ENCODE measurements at regions not wholly inside any gene's neighbourhood (a gene's known extent, or its start where the extent isn't known, plus 50 kb on each side); places are given as distances from the start of the nearest gene placed in this dataset.

DNA sequence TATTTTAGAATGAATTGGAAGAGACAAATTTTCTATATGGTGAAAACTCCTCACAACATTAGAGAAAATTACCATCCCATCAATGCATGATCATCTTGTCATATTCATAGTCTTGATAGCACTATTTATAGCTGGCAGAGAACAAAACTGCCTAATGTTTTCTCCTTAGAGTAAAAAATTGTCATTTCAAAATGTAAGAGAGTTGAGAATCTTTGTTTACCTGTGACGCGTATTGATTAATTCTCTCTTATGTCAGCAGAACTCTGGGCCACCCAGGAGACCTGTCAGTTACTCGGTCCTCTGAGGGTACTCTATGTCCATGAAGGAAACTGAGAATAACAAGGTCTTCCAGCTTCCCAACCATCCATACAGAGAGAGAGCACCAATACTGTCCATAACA is 381.4 kb upstream of the ZP4 start:
- no peak for DNase-seq (ENCODE audit: low read depth)

GRCh38 chr1:238265866-238266265 is 375.1 kb upstream of the ZP4 start:
- no peak for DNase-seq (ENCODE audit: low read depth)

DNA sequence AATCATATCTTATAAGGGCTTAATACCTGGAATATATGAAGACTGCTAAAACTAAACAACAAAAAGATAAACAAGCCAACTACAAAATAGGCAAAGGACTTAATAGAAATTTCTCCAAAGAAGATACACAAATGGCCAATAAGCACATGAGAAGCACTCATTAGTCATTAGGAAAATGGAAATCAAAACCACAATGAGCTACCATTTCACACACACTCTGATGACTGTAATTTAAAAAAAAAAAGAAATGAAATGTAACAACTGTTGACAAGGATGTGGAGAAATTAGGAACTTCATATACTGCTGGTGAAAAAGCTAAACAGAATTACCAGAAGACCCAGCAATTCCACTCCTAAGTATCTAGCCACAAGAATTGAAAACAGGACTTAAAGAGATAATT is 374.2 kb upstream of the ZP4 start:
- DNase-seq (ENCODE audit: low read depth): no peak

DNA sequence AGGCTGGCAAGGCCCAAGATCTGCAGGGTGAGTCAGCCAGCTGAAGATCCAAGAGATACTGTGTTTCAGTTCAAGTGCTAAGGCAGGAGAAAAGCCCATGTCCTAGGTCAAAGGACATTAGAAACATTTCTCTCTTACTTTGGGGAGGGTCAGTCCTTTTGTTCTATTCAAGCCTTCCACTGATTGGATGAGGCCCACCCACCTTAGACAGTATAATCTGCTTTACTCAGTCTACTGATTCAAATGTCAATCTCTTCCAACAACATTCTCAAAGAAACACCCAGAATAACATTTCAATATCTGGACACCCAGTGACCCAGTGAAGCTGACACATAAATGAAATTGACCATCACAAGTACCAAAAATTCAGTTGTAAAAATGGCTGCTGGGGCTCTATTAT is 367.8 kb upstream of the ZP4 start:
- no peak for DNase-seq (ENCODE audit: low read depth)

DNA sequence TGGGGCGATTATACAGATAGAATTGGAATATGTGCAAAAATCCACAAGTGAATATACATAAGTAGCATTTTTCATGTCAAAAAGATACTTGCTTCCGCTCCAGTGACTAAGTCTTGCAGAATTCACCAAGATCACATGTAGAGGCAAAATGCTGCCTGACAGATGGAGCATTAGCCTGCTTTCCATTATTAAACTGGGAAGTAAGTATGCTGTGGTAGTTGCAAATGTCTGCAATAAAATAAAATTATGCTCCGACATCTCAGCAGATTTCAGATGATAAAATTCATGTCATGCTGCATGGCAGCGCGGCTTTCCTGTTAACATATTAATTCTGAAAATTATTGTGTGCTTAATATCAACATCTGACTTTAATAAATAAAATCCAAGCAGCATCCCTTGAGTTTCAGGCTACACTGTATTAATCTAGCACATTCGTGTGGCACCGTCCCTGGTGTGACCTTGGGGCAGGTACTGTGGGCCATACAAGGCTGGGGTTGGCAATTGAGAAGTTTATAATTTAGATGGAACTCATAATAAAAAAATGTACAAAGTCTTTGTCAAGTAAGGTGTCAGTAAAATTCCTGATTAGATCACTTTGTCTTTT is 366.4 kb upstream of the ZP4 start:
- no peak for DNase-seq (ENCODE audit: low read depth)

GRCh38 chr1:238254935-238255334 is 364.2 kb upstream of the ZP4 start:
- no peak for DNase-seq (ENCODE audit: low read depth)

DNA sequence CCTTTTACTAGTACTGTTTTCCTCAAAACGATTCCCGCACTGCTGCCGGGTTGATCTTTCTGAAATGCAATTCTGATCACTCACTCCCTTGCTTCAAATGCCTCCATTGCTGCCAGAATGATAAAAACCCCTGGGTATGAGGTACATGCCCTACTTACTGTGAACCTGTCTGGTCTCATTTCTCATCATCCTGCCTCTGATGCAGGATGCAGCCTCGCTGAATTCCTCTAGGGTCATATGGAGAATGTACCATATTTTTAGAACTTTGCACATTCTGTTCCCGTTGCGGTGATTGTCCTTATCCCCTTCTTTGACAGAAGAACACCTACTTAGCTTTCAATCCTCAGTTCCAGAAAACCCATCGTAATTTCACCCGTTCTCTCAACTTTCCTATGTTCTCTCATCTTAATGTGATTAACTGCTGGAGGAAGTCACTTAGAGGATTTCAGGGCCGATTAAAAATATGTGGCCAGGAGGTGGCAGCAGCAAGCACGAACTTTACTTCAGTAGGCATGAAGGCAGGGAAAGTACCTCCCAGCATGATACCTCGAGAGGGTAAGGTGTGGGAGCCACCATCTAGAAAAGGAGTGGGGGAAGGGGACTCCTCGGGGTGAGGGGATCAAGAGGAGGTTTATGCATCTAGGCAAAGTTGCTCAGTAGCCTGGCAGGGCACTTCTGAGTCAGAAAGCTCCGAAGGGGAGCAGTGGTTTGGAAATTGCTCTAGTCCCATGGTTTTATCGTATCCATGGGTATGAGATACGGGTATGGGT is 361.5 kb upstream of the ZP4 start:
- DNase-seq (ENCODE audit: low read depth): no peak

GRCh38 chr1:238248356-238248755 is 357.6 kb upstream of the ZP4 start:
- no peak for DNase-seq (ENCODE audit: low read depth)

- no peak for DNase-seq (ENCODE audit: low read depth)
Observed at GRCh38 chr1:238242181-238242580, 351.5 kb upstream of the ZP4 start.

GRCh38 chr1:238241607-238242006 is 350.9 kb upstream of the ZP4 start:
- no peak for DNase-seq (ENCODE audit: low read depth)

DNA sequence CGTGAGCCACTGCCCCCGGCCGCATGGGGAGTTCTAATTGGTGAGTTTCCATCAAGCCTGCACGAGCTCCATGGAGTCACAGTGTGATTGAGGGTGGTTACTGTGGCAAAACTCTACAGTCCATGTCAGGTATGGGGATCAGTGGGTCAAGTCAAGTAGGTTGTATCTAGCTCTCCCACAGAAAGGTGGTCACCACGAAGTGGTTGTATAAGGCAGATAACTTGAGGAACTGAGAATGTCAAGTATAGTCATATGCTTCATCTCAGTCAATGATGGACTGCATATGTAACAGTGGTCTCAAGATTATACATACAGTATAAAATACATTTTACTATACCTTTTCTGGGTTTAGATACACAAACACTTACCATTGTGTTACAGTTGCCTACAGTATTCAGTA is 348.6 kb upstream of the ZP4 start:
- no peak for DNase-seq (ENCODE audit: low read depth)

DNA sequence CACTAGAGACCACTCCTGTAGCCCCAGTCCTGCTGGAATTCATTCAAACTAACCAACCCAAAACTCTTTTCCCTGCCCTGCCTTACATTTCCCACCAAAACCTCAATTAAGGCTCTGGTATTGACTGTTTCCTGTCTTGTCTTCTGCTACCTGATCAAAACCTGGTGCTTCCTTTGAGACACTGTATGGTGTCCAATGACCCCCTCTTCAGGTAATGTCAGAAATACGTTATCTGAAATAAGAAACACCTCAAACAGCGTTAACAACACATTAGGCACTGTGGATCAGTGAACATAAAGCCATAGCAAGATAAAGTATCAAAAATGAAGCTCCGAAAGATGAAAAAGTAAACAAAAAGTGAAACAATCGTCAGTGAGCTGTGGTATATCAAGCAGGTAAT is 343.2 kb upstream of the ZP4 start:
- no peak for DNase-seq (ENCODE audit: low read depth)

GRCh38 chr1:238232084-238232710 is 341.5 kb upstream of the ZP4 start:
- DNase-seq (ENCODE audit: low read depth): no peak

GRCh38 chr1:238226810-238227209 is 336.1 kb upstream of the ZP4 start:
- no peak for DNase-seq (ENCODE audit: low read depth)

DNA sequence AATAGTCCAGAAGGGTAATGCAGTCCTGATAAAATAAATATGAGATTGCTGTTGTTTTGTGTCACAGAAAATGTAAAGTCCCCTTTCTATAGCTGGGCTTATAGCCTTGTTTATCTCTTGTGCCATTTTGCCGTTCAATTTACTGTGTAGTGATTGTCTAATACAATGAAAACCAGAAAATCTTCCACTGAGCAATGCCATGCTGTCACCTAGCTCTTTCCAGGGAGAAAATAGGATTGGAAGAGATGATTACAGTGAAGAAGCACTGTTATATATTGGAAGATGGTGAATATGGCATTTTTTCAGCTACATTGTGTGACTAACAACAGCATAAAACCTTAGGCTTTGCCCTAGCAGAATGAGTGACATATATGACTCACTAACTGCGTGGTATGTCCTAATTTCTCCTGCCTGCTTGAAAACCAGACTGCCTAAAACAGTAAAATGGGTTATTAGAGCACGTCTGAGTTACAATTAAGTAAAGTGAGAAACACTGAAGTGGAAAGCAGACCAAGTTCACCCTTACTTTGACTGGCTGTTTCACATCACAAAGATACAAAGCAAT is 332.4 kb upstream of the ZP4 start:
- DNase-seq (ENCODE audit: low read depth): no peak

DNA sequence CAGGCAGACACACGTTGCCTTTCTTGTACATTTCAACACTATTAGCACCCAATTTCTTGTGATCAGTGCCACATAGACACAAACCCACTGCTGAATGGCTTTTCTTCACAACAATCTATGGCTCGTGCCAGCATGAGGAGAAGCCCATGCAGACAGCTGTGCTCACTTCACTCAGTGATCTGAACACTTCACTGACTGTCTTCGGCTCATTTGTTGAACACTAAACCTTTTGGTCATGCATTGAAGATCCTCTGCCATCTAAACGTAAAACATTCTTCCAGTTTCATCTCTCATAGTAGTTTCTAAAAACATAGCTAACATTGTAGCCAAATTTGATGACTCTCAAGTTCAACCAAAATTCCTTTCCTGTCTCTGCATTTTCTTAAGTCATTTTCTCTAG is 331.0 kb upstream of the ZP4 start:
- no peak for DNase-seq (ENCODE audit: low read depth)

DNA sequence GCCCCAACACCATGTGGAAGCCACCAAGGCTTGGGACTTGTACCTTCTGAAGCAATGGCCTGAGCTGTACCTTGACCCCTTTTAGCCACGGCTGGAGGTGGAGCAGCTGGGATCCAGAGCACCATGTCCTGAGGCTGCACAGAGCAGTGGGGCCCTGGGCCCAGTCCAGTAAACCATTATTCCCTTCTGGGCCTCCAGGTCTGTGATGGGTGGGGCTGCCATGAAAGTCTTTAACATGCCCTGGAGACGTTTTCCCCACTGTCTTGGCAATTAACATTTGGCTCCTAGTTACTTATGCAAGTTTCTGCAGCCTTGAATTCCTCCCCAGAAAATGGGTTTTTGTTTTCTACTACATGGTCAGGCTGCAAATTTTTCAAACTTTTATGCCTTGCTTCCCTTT is 323.7 kb upstream of the ZP4 start:
- DNase-seq (ENCODE audit: low read depth): no peak

DNA sequence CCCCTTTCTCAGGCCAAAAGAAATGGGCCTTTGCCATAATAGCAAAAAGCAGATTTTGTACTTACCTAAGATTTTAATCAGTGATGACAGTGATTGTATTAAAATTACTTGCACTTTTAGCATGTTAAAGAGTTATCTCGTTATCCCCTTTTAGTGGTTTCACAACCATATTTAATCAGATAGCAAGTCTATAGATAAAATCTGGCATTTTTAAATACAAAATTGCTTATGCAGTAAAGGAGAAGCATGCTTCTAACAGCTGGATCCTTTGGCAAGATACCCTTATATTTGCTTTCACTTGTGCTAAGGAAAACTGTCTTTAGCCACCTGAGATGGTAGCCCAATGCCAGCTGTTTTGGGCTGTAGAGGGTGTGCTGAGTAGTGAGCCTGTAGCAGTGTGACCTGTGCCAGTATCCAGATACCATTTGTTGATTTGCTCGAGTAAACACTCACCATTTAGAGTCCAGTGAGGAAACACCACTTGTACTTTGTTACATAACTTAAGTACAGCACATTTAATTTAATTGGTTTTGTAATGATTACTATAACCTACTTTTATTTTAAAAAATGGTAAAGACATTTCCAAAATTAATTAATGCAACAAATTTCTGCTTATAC is 314.4 kb upstream of the ZP4 start:
- DNase-seq (ENCODE audit: low read depth): no peak

GRCh38 chr1:238201992-238202391 is 311.3 kb upstream of the ZP4 start:
- DNase-seq (ENCODE audit: low read depth): no peak

GRCh38 chr1:238199325-238199724 is 308.6 kb upstream of the ZP4 start:
- DNase-seq (ENCODE audit: low read depth): no peak

DNA sequence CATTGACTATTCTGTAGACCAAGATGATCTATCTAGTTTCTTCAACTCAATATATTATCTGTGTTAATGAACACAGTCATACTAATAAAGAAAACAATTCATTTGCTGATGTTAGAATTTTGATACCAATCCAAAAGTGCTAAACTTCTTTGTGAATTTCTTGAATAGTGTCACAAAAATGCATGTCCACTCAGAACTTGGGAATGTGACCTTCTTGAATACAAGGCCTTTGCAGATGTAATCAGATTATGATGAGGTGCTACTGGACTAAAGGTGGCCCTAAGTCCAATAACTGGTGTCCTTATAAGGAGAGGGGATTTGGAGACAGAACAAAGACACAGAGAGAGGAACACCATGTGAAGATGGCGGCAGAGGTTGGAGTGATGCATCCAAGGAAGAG is 305.8 kb upstream of the ZP4 start:
- no peak for DNase-seq (ENCODE audit: low read depth)

DNA sequence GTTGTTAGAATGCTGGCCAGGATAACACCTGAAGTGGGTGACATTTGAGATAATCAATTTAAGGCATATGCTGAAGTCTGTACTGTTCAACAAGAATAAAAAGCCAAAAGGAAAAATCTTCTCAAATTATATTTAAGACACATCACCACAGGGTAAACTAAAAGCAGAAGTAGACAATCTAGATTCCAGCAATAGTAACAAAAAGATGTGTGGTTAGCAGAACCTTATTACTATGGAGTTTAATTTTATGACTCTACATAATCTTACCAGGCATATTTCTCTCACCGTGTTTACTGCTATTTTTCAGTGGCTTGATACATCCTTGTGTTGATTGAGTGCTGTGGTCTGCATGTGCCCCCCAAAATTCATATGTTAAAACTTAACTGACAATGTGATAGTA is 300.4 kb upstream of the ZP4 start:
- no peak for DNase-seq (ENCODE audit: low read depth)

GRCh38 chr1:238187575-238187949 is 296.8 kb upstream of the ZP4 start:
- no peak for DNase-seq (ENCODE audit: low read depth)

All from stimulated activated CD8-positive, alpha-beta memory T cell treated with anti-CD3 and anti-CD28 coated beads, Interleukin-7, amount 100 ng/mL, for 24 hours (primary cell).